Right kidney (tissue), 1 donor: ENCODE measurements at regions not wholly inside any gene's neighbourhood (a gene's known extent, or its start where the extent isn't known, plus 50 kb on each side); places are given as distances from the start of the nearest gene placed in this dataset.

Experiments
- DNase-seq: peaks from one replicate; pipeline ENCODE4 v3.0.0-alpha.2; 2016

- DNase-seq, result no peak
These were observed 160.6 kb upstream of the C21orf91 start for GRCh38 chr21:17979763-17980162.

GRCh38 chr21:17978895-17979294 lies 159.7 kb upstream of the C21orf91 start:
- no peak for DNase-seq

GRCh38 chr21:17976691-17977090 lies 157.5 kb upstream of the C21orf91 start:
- DNase-seq, result no peak

- DNase-seq, result no peak
These were observed 157.0 kb upstream of the C21orf91 start for GRCh38 chr21:17976139-17976538.

GRCh38 chr21:17967319-17967718 lies 148.2 kb upstream of the C21orf91 start:
- DNase-seq, result no peak

GRCh38 chr21:17964716-17965115 lies 145.6 kb upstream of the C21orf91 start:
- DNase-seq, result no peak

GRCh38 chr21:17964199-17964598 lies 145.0 kb upstream of the C21orf91 start:
- no peak for DNase-seq

- no peak for DNase-seq
These were observed 131.4 kb upstream of the C21orf91 start for GRCh38 chr21:17950591-17950990.

- DNase-seq, result no peak
These were observed 130.3 kb upstream of the C21orf91 start for GRCh38 chr21:17949421-17949820.

- no peak for DNase-seq
These were observed 128.4 kb upstream of the C21orf91 start for GRCh38 chr21:17947531-17947930.

GRCh38 chr21:17931080-17931479 lies 111.9 kb upstream of the C21orf91 start:
- no peak for DNase-seq

- no peak for DNase-seq
These were observed 110.9 kb upstream of the C21orf91 start for GRCh38 chr21:17930093-17930492.

GRCh38 chr21:17929510-17929909 lies 110.4 kb upstream of the C21orf91 start:
- DNase-seq, result no peak

GRCh38 chr21:17925899-17926298 lies 106.7 kb upstream of the C21orf91 start:
- DNase-seq, result no peak

GRCh38 chr21:17925000-17925610 lies 105.9 kb upstream of the C21orf91 start:
- no peak for DNase-seq

GRCh38 chr21:17921579-17922530 lies 102.7 kb upstream of the C21orf91 start:
- no peak for DNase-seq

- no peak for DNase-seq
These were observed 96.8 kb upstream of the C21orf91 start for GRCh38 chr21:17915976-17916375.

GRCh38 chr21:17911628-17912027 lies 92.5 kb upstream of the C21orf91 start:
- DNase-seq, result no peak

- no peak for DNase-seq
These were observed 84.9 kb upstream of the C21orf91 start for GRCh38 chr21:17903929-17904639.

- DNase-seq, result no peak
These were observed 84.1 kb upstream of the C21orf91 start for GRCh38 chr21:17903029-17903806.

GRCh38 chr21:17901458-17902079 lies 82.4 kb upstream of the C21orf91 start:
- no peak for DNase-seq

GRCh38 chr21:17900990-17901385 lies 81.8 kb upstream of the C21orf91 start:
- no peak for DNase-seq
